ENCODE measurements at regions not wholly inside any gene's neighbourhood (a gene's known extent, or its start where the extent isn't known, plus 50 kb on each side); places are given as distances from the start of the nearest gene placed in this dataset.
"Not testable (repeated sequence)": the region's sequence is repeated elsewhere in the genome, so short reads cannot be mapped to it uniquely, and the experiment has no call there.

DNA sequence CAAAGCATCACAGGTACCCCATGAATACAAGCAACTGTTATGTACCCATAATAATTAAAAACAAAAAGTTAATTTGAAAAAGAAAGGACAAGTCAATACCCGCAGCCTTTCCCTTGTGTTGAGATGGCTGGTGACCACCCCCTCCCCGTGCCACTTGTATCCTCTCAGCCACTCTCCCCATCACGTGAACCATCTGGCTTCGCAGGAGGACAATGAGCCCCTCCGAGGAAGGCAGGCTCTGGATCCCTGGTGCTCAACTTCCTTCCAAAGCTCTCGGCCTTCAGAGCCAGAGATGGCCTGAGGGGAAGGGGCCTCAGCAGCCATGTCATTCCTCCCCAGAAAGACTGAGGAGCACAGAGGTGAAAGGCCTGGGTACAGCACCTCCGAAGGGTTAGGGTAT lies 120.4 kb upstream of the RAB4A start:
- peak; percentile 60 for DNase-seq (ENCODE audit: low read depth, low spot score)

DNA sequence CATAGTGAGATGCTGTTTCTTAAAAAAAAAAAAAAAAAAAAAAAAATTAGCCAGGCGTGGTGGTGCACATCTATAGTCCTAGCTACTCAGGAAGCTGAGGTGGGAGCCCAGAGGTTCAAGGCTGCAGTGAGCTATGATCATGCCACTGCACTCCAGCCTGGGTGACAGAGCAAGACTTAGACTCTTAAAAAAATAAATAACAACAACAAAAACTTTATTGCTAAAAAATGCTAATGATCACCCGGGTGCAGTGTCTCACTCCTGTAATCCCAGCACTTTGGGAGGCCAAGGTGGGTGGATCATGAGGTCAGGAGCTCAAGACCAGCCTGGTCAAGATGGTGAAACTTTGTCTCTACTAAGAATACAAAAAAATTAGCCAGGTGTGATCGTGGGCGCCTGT lies 119.5 kb upstream of the RAB4A start:
- not testable (repeated sequence) for DNase-seq (ENCODE audit: low read depth, low spot score)

DNA sequence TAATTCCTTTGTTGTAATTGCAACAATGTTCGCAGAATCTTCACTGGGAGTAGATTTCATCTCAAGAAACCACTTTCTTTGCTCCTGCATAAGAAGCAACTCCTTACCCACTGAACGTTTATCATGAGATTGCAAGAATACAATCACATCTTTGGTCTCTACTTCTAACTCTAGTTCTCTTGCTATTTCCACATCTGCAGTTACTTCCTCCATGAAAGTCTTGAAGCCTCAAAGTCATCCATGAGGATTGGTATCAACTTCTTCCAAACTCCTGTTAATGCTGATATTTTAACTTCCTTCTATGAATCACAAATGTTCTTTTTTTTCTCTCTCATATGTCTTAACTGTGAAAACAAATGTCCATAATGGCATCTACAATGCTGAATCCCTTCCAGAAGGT lies 118.6 kb upstream of the RAB4A start:
- no peak for DNase-seq (ENCODE audit: low read depth, low spot score)

DNA sequence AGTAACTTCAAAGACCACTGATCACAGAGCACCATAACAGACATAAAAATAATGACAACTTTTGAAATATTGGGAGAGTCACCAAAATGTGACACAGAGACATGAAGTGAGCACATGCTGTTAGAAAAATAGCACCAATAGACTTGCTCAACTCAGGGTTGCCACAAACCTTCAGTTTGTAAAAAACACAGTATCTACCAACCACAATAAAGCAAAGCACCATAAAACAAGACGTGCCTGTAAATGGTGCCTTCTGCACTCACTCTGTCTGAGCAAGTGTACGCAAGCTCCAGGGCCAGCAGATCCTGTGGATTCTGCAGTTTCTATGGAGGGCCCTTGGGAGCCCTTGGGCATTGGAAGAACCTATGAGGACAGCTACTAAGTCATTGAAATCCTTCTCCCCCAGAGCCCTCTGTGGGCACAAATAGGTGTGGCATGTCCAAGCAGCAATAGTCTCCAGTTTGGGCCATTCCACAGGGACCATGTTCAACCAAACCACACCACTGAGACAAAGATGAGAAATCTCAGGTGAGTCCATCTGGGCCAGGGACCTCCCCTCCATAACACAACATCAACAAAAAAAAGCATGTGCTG lies 116.9 kb upstream of the RAB4A start:
- no peak for DNase-seq (ENCODE audit: low read depth, low spot score)

GRCh38 chr1:229154811-229155210 lies 116.1 kb upstream of the RAB4A start:
- DNase-seq (ENCODE audit: low read depth, low spot score): no peak

GRCh38 chr1:229155472-229155871 lies 115.4 kb upstream of the RAB4A start:
- DNase-seq (ENCODE audit: low read depth, low spot score): no peak

GRCh38 chr1:229156872-229157271 lies 114.0 kb upstream of the RAB4A start:
- no peak for DNase-seq (ENCODE audit: low read depth, low spot score)

DNA sequence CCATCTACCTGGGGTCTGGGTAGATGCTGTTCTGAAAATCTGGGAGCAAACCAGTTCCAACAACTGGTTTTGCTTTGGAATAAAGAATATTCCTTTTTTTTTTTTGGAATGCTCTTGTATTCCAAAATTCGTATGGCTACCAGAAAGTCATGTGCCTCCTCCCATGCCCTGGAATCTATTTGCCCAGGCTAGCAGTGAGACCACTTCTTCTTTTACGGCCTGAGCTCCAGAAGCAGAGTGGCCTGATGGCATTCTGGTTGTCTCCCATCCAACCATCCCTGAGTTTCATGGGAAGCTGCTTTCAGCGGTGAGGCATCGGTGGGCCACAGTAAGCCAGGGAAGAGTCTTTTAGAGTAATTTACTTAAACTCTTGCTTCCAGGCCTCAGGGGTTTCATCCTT lies 113.4 kb upstream of the RAB4A start:
- no peak for DNase-seq (ENCODE audit: low read depth, low spot score)

DNA sequence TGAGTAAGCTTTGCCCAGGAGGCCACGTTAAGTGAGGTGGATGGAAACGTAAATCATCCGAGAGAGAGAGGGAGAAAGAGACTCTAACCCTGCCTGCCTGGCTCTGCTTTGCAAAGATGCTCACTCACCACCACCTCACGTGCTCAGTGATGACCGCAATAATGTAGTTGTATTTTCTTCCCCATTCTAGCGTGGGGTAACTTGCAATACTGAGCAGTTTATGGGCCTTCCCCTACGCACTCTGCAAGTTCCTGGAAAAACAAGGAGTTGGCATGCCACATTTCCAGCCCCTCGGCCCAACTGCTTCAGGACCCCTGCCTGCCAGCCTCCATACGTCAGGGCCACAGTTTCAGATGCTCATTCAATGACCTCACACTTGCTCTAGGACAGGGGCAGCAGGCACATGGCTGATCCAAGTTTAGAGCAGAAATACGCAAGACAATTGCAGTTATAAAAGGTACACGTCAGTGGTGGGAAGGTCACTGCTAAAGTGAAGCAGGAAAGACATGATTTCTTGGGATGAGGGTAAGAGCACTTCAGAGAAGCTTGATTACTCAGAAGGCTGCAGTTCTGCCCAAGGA lies 112.5 kb upstream of the RAB4A start:
- no peak for DNase-seq (ENCODE audit: low read depth, low spot score)

DNA sequence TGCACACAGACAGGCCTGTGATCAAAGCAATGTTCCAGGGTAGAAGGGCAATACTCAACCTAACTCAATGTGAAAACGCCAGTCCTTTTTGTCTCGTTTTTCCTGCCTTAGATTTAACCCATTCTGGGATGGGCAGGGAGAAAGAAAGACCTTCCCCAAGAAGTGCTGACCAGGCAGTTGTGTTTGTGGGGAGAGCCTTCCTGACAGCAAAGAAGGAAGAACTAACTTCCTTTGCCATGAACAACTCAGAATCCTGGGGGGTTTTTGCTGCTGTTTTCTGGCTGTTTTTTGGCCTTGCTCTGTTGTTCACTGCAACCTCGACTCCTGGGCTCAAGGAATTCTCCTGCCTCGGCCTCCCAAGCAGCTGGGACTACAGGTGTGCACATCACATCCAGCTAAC lies 112.0 kb upstream of the RAB4A start:
- no peak for DNase-seq (ENCODE audit: low read depth, low spot score)

- DNase-seq (ENCODE audit: low read depth, low spot score): no peak
Observed at GRCh38 chr1:229159668-229160544, 111.0 kb upstream of the RAB4A start.

DNA sequence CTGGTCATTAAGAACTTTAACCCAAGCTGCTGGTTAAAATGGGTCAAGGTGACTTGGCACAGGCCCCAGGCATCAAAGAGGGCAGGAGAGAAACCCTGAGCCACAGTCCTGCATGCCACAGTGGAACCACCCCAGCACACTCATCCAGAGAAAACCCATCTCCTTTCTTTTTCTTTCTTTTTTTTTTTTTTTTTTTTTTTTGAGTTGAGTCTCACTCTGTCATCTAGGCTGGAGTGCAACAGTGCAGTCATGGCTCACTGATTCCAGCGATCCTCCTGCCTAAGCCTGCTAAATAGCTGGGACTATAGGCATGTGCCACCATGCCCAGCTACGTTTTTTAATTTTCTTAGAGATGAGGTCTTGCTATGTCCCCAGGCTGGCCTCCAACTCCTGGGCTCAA lies 109.2 kb upstream of the RAB4A start:
- no peak for DNase-seq (ENCODE audit: low read depth, low spot score)

DNA sequence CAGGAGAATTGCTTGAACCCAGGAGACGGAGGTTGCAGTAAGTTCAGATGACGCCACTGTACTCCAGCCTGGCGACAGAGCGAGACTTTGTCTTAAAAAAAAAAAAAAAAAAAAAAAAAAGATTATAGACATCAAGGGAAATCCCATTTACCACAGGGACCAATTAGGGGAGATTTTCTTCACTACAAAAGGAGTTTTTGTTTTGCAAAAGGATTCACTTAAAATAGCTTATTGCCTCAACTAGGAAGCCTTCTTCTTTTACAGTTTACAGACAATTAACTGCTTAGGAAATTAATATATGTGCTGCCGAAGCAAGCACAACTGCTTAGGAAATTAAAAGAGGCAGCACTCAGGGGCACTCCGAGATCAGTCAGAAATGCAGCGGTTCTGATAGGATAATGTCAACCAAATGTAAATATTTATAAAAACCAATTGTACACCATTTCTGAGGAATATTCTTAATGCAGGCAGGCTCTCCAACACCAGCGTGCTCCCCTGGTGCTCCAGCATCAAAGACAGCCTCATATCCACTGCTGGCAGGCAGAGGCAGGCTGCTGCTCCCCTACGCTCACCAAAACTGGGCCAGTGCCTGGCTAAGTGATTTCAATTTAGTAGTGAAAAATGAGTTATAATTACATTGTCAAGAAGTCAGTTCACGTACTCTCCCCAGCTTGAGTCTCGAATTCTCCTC lies 107.9 kb upstream of the RAB4A start:
- no peak for DNase-seq (ENCODE audit: low read depth, low spot score)

GRCh38 chr1:229164348-229164747 lies 106.6 kb upstream of the RAB4A start:
- DNase-seq (ENCODE audit: low read depth, low spot score): no peak

DNA sequence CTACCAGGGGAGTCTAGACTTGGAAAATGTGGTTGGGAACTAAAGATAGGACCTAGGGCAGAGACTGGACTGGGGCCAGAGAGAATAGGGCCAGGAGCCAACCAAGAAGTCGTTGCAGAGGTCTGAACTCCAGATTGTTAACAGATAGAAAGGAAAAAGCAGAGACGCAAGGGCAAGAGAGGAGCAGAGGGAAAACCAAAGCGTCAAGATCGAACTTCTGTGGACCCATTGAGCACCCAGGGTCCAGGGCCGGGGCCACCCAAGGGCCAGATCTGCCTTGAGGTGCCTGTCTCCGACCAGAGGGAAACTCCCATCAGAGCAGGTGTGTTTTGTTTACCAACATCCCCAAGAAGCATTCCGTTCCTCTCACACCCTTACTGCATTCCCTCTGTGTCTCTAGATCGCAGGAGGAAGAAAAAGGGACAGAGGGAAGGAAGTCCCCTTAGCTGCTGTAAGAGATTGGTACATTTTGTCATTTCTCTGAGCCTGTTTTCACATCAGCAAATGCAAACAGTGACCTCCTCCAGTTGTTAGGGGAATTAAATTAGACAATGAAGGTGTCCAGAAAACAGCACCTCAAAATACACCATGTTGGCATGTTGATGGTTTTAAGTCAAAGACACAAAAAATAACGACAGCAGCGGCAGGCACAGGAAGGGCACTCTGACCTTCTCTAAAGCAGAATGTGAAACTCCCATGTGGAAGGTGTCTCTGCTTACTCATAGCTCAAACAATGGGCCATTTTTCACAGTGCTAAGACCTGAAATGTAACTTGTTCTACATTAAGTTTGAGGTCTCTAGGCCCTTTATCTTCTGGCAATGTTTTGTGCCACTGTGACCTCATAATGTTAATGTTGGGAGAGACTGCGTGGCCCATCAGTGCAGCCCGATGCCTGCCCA lies 105.8 kb upstream of the RAB4A start:
- no peak for DNase-seq (ENCODE audit: low read depth, low spot score)

DNA sequence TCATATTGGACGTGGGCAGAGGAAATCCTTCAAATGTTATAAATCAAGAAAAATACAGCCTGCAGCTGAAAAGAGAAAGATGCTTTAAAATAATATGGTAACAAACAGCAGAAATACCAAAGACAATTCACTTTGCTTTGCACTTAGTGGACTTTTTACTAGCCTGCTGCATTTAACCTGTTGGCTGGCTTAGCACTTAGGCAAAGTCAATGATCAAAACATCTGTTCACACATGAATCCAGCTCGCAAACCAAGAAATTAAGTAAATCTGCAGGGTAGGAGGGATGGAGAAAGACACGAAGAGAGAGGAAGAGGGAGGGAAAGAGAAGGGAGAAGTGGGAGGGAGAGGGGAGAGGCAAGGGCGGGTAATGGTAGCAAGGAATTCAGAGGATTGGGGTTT lies 103.6 kb upstream of the RAB4A start:
- DNase-seq (ENCODE audit: low read depth, low spot score): no peak

DNA sequence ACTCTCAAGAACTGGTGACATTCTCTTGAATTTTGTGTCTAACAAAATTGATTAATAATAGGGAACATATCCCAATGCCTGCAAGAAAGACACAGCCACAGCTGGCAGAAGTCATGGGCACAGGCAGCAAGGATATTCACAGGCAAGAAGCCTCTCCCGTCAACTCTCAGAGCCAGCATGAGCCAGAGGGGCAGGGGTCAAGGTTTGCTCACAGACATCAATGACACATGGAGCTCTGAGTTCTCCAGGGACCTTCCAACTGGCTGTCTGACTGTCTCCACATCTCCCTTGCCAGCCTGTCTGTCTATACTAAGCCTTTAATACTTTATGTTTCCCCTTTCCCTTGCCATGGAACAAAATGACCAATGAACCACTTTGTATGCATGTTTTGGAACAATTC lies 101.5 kb upstream of the RAB4A start:
- DNase-seq (ENCODE audit: low read depth, low spot score): no peak

DNA sequence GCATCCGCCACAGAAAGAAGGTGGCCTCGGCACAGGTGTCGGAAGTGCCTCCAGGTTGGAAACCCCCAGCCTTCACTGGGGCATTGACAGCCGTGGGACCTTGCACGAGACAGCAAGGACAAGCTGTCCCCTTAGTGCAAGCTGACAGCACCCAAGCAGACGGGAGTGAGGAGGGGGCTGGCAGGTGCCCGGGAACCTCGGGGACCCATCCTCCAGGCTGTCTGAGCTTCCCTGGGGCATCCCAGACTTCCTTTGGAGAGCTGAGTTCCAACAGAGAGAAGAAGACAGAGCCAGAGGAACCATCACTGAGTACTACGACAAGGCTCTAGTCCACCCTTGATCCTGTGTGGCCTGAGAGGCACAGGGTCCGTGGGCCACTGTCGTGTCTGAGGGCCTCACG lies 100.6 kb upstream of the RAB4A start:
- DNase-seq (ENCODE audit: low read depth, low spot score): no peak

GRCh38 chr1:229170778-229171505 lies 100.0 kb upstream of the RAB4A start:
- no peak for DNase-seq (ENCODE audit: low read depth, low spot score)

DNA sequence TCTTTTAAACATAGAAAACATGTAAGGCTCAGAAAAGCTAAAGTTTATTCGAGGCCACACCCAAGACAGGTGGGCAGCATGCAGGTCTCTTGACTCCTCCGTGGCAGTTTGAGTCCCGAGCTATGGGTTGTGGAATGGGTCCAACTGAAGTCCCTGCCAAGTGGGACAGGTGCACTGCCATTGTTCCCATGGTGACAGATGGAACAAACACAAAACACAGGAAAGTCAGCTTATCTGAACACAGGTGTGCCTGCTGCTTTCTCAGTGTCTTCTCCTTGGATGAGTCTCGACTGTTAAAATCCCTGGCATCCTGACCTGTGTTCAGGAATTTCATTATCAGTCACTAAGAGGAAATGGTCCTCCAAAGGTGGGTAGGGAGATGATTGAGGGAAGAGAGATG lies 99.0 kb upstream of the RAB4A start:
- DNase-seq (ENCODE audit: low read depth, low spot score): no peak

Data from ELF-1 (cell line).